Thoracic aorta (tissue), 2 donors: ENCODE measurements at regions not wholly inside any gene's neighbourhood (a gene's known extent, or its start where the extent isn't known, plus 50 kb on each side); places are given as distances from the start of the nearest gene placed in this dataset.

ENCODE experiments used
- ATAC-seq: fragments of 150-250 bp; one replicate; pipeline ENCODE4 v1.8.0; 2017; ENCODE audit warnings: low read depth; ENCODE audit not compliant: insufficient number of reproducible peaks, low FRiP score
- DNase-seq: peaks from one replicate; pipeline ENCODE4 v3.0.0-alpha.2; 2020; ENCODE audit warnings: low spot score
- H3K27ac ChIP-seq, 2 donors: fragments of 200-600 bp; sonication (generic); 1 replicate in 1 of 2; 2 replicates in 1 of 2; pipeline ENCODE4 v1.5.1; 2016; ENCODE audit warnings: mild to moderate bottlenecking in 2 of 2, moderate library complexity in 2 of 2
- H3K27me3 ChIP-seq: fragments of 200-600 bp; sonication (generic); replicated peaks from 2 replicates; pipeline ENCODE4 v1.6.0; 2016; ENCODE audit warnings: mild to moderate bottlenecking; ENCODE audit not compliant: insufficient read depth
- H3K36me3 ChIP-seq: fragments of 200-600 bp; sonication (generic); one replicate; pipeline ENCODE4 v1.5.1; 2016
- H3K4me1 ChIP-seq, 2 donors: fragments of 200-600 bp; sonication (generic); 1 replicate in 1 of 2; 2 replicates in 1 of 2; pipeline versions ENCODE4 v1.5.1 to v1.6.0; 2016; ENCODE audit warnings: low read depth in 2 of 2, mild to moderate bottlenecking in 1 of 2; ENCODE audit not compliant: control insufficient read depth in 1 of 2
- H3K4me3 ChIP-seq: fragments of 200-600 bp; sonication (generic); 2 replicates; pipeline ENCODE4 v1.5.1; 2016; ENCODE audit warnings: mild to moderate bottlenecking
- H3K9me3 ChIP-seq: fragments of 200-600 bp; sonication (generic); 2 replicates; pipeline ENCODE4 v1.5.1; 2016
- TF ChIP-seq, protein P1 (sequence below): fragments of 200-600 bp; sonication (generic); IDR thresholded peaks from one replicate; pipeline ENCODE4 v1.5.1; 2019; ENCODE audit warnings: antibody characterized with exemption

DNA sequence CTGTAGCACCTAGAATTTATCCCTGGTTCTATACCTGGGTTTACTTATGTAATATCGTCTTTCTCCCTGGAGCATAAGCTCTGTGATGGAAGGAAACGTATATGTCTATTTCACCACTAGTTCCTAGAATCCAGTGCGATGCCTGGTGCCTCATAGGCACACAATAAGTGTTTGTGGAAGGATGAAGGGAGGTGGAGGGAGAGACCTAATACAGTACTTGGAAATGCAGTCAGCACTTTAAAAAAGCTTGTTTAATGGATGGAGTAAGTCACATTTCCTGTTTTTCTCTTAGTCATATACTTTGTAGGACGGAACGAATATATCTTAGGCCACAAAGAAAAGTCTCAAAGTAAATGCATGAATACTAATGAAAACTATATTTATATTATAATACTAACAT is 186.5 kb upstream of the HMGA2 start:
- TF ChIP-seq, protein P1, sequence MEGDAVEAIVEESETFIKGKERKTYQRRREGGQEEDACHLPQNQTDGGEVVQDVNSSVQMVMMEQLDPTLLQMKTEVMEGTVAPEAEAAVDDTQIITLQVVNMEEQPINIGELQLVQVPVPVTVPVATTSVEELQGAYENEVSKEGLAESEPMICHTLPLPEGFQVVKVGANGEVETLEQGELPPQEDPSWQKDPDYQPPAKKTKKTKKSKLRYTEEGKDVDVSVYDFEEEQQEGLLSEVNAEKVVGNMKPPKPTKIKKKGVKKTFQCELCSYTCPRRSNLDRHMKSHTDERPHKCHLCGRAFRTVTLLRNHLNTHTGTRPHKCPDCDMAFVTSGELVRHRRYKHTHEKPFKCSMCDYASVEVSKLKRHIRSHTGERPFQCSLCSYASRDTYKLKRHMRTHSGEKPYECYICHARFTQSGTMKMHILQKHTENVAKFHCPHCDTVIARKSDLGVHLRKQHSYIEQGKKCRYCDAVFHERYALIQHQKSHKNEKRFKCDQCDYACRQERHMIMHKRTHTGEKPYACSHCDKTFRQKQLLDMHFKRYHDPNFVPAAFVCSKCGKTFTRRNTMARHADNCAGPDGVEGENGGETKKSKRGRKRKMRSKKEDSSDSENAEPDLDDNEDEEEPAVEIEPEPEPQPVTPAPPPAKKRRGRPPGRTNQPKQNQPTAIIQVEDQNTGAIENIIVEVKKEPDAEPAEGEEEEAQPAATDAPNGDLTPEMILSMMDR, result no peak
- no peaks in the 10 kb centered on the region for H3K27me3 ChIP-seq
- no peak for DNase-seq

DNA sequence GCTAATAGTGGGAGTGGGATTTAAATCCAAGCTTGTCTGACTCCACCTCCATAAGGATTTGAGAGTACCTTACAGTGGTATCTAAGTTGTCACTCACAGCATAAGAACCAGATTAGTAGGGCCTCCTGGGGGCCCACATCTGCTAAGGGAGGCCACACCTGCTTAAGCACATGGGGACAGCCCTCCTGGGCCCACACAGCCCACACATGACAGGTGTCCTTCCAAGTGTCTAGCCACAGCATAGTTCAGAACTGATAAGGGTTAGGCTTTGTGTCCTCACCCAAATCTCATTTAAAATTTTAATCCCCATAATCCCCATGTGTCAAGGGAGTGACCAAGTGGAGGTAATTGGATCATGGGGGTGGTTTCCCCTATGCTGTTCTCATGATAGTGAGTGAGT is 186.0 kb upstream of the HMGA2 start:
- TF ChIP-seq, protein P1, result no peak
- Histone ChIP-seq H3K27ac (no peak overlapping the region), H3K27me3 (no peaks in the 10 kb centered on the region)

More for the DNA sequence above, 186.5 kb upstream of the HMGA2 start:
- Histone ChIP-seq H3K36me3 (no peaks in the 10 kb centered on the region), H3K27ac (no peak overlapping the region), H3K9me3 (no peaks in the 10 kb centered on the region), H3K4me1 (peaks cover 0 to 5% of the 10 kb centered on the region in 2 donors), H3K4me3 (no peak overlapping the region)
- no peak for ATAC-seq

GRCh38 chr12:65640489-65640901 is 183.8 kb upstream of the HMGA2 start:
- DNase-seq, result no peak
- no peak overlapping the region for H3K27ac ChIP-seq
- H3K4me1 ChIP-seq, result no peaks in the 10 kb centered on the region
- H3K27me3 ChIP-seq, result no peaks in the 10 kb centered on the region
- no peaks in the 10 kb centered on the region for H3K36me3 ChIP-seq
- H3K9me3 ChIP-seq, result no peaks in the 10 kb centered on the region
- ATAC-seq, result no peak
- H3K4me3 ChIP-seq, result no peak overlapping the region
- TF ChIP-seq, protein P1, result no peak

More for the DNA sequence above, 186.0 kb upstream of the HMGA2 start:
- Histone ChIP-seq H3K36me3 (no peaks in the 10 kb centered on the region), H3K4me1 (peaks cover 0 to 5% of the 10 kb centered on the region in 2 donors), H3K9me3 (no peaks in the 10 kb centered on the region), H3K4me3 (no peak overlapping the region)
- no peak for ATAC-seq
- no peak for DNase-seq

GRCh38 chr12:65642061-65642661 is 182.1 kb upstream of the HMGA2 start:
- no peak overlapping the region for H3K27ac ChIP-seq
- H3K36me3 ChIP-seq, result no peaks in the 10 kb centered on the region
- no peaks in the 10 kb centered on the region for H3K4me1 ChIP-seq
- no peak overlapping the region for H3K4me3 ChIP-seq
- DNase-seq (no peak), ATAC-seq (no peak)
- TF ChIP-seq, protein P1, result no peak
- H3K9me3 ChIP-seq, result no peaks in the 10 kb centered on the region
- no peaks in the 10 kb centered on the region for H3K27me3 ChIP-seq

GRCh38 chr12:65643171-65643570 is 181.1 kb upstream of the HMGA2 start:
- no peak overlapping the region for H3K27ac ChIP-seq
- no peak for DNase-seq
- H3K27me3 ChIP-seq, result no peaks in the 10 kb centered on the region
- H3K9me3 ChIP-seq, result no peaks in the 10 kb centered on the region
- TF ChIP-seq, protein P1, result no peak
- no peaks in the 10 kb centered on the region for H3K36me3 ChIP-seq
- H3K4me1 ChIP-seq, result peaks cover 0 to 1% of the 10 kb centered on the region in 2 donors
- H3K4me3 ChIP-seq, result no peak overlapping the region
- ATAC-seq, result no peak
